Uterus (tissue), 2 donors: ENCODE measurements at regions not wholly inside any gene's neighbourhood (a gene's known extent, or its start where the extent isn't known, plus 50 kb on each side); places are given as distances from the start of the nearest gene placed in this dataset.
"Not testable (repeated sequence)": the region's sequence is repeated elsewhere in the genome, so short reads cannot be mapped to it uniquely, and the experiment has no call there.

Experiments used
- CTCF ChIP-seq, 4 experiments: fragments of 200-600 bp in 2 of 4; fragments of 450-650 bp in 2 of 4; sonication (generic) in 2 of 4; IDR thresholded peaks; one replicate each; pipeline ENCODE4 v1.5.1; 2016 to 2019; ENCODE audit warnings: antibody characterized with exemption in 4 of 4, mild to moderate bottlenecking in 2 of 4, moderate library complexity in 1 of 4
- POLR2A ChIP-seq, 2 donors: fragments of 450-650 bp; IDR thresholded peaks; one replicate each; pipeline ENCODE4 v1.6.1; 2016; ENCODE audit warnings: antibody characterized with exemption in 2 of 2, mild to moderate bottlenecking in 1 of 2, moderate library complexity in 1 of 2

- not testable (repeated sequence) for TF ChIP-seq CTCF, POLR2A (IDR thresholded peaks at IDR 0.05)
Observed at GRCh38 chr1:206378506-206378905, 91.8 kb upstream of the IKBKE start.
